PC-3 (cell line): ENCODE measurements at regions not wholly inside any gene's neighbourhood (a gene's known extent, or its start where the extent isn't known, plus 50 kb on each side); places are given as distances from the start of the nearest gene placed in this dataset.

ENCODE experiments used
- ATAC-seq: fragments of 200-7000 bp; cut with Tn5 transposase; 2 replicates; pipeline ENCODE4 v1.9.1; 2020; ENCODE audit warnings: mild to moderate bottlenecking, moderate library complexity
- BruUV-seq: library from RNA; stranded (reverse); fragments of 400-500 nt; replicated peaks from 2 replicates; lab custom pipeline; 2021; lab: Mats Ljungman, UMichigan
- CTCF ChIA-PET: fragments of 300-600 bp; sonication (Branson Sonifier 250); formaldehyde crosslinking; loops from one replicate; lab custom pipeline; 2022; ENCODE audit warnings: antibody characterized with exemption; lab: Charles Lee
- POLR2A ChIA-PET: fragments of 300-600 bp; sonication (Branson Sonifier 250); formaldehyde crosslinking; loops from one replicate; lab custom pipeline; 2022; ENCODE audit warnings: antibody characterized with exemption; ENCODE audit not compliant: unreplicated experiment; lab: Charles Lee
- DNase-seq: peaks from one replicate; pipeline ENCODE4 v3.0.0-alpha.2; 2015
- H2AFZ ChIP-seq: fragments of 300-600 bp; sonication (generic); 2 replicates; pipeline ENCODE4 v1.6.0; 2016; ENCODE audit warnings: antibody characterized with exemption, low read length
- H3F3A ChIP-seq: fragments of 300-600 bp; sonication (generic); one replicate; pipeline ENCODE4 v1.6.0; 2017; ENCODE audit warnings: antibody characterized with exemption, low read length, control low read depth, mild to moderate bottlenecking; ENCODE audit not compliant: unreplicated experiment
- H3K27ac ChIP-seq: fragments of 300-600 bp; sonication (generic); 2 replicates; pipeline ENCODE4 v1.5.1; 2016; ENCODE audit warnings: mild to moderate bottlenecking, low read length
- H3K27me3 ChIP-seq: fragments of 300-600 bp; sonication (generic); 2 replicates; pipeline ENCODE4 v1.6.1; 2016; ENCODE audit warnings: low read length, mixed read lengths
- H3K36me3 ChIP-seq: fragments of 300-600 bp; sonication (generic); 2 replicates; pipeline ENCODE4 v1.6.1; 2016; ENCODE audit warnings: low read depth, mixed run types, low read length, mixed read lengths
- H3K4me1 ChIP-seq: fragments of 300-600 bp; sonication (generic); 2 replicates; pipeline ENCODE4 v1.5.1; 2016; ENCODE audit warnings: low read length; ENCODE audit not compliant: insufficient read depth
- H3K4me2 ChIP-seq: fragments of 300-600 bp; sonication (generic); 2 replicates; pipeline ENCODE4 v1.6.0; 2016; ENCODE audit warnings: low read length
- H3K4me3 ChIP-seq: fragments of 300-600 bp; sonication (generic); 2 replicates; pipeline ENCODE4 v1.5.1; 2016; ENCODE audit warnings: mild to moderate bottlenecking, low read length, mixed read lengths
- H3K79me2 ChIP-seq: fragments of 300-600 bp; sonication (generic); 2 replicates; pipeline ENCODE4 v1.6.1; 2017; ENCODE audit warnings: low read length, mixed read lengths
- H3K9ac ChIP-seq: fragments of 300-600 bp; sonication (generic); 2 replicates; pipeline ENCODE4 v1.6.0; 2016; ENCODE audit warnings: mild to moderate bottlenecking, low read length
- H3K9me2 ChIP-seq: fragments of 300-600 bp; sonication (generic); replicated peaks from 2 replicates; pipeline ENCODE4 v1.6.1; 2016; ENCODE audit warnings: mixed run types, low read length, mixed read lengths
- H3K9me3 ChIP-seq: fragments of 300-600 bp; sonication (generic); 2 replicates; pipeline ENCODE4 v1.6.1; 2016; ENCODE audit warnings: low read length, mixed read lengths
- H4K20me1 ChIP-seq: fragments of 300-600 bp; sonication (generic); 2 replicates; pipeline ENCODE4 v1.6.1; 2016; ENCODE audit warnings: low read length, mixed read lengths
- CTCF ChIP-seq: fragments of 300-600 bp; sonication (generic); conservative IDR thresholded peaks from 2 replicates; pipeline ENCODE4 v1.5.1; 2017; ENCODE audit warnings: antibody characterized with exemption, low read depth, mild to moderate bottlenecking, low read length
- EZH2 ChIP-seq: fragments of 300-600 bp; sonication (generic); IDR thresholded peaks from one replicate; pipeline ENCODE4 v1.6.1; 2017; ENCODE audit warnings: antibody characterized with exemption, mild to moderate bottlenecking, low read length; ENCODE audit not compliant: unreplicated experiment
- EZH2phosphoT487 ChIP-seq: fragments of 300-600 bp; sonication (generic); IDR thresholded peaks from 2 replicates; pipeline ENCODE4 v1.6.1; 2018; ENCODE audit warnings: mild to moderate bottlenecking, antibody characterized with exemption, low read length, borderline replicate concordance
- intact Hi-C: fragments of 100-400 bp; cut with micrococcal nuclease; formaldehyde crosslinking; loops from 2 replicates; pipeline ENCODE4 v1.9.0; 2023

- Histone ChIP-seq H2AFZ (no peak overlapping the region), H3K4me3 (no peak overlapping the region), H3K79me2 (no peaks in the 10 kb centered on the region), H3K4me1 (no peaks in the 10 kb centered on the region), H3F3A (no peaks in the 10 kb centered on the region), H3K9me2 (no peaks in the 10 kb centered on the region), H3K9ac (no peak overlapping the region), H4K20me1 (no peaks in the 10 kb centered on the region), H3K27me3 (no peaks in the 10 kb centered on the region), H3K4me2 (no peak overlapping the region), H3K36me3 (no peaks in the 10 kb centered on the region), H3K27ac (no peak overlapping the region), H3K9me3 (no peaks in the 10 kb centered on the region)
- no TSS peak for BruUV-seq
- TF ChIP-seq EZH2: no peak
- TF ChIP-seq CTCF: no peak
- no peak for TF ChIP-seq EZH2phosphoT487
- no peak for ATAC-seq
- ChIA-PET POLR2A (no interaction called here), CTCF (no interaction called here)
- no peak for DNase-seq
- intact Hi-C loops: no loop called here
These were observed 98.0 kb upstream of the SOX6 start for GRCh38 chr11:16454289-16454863.

- POLR2A ChIA-PET: no interaction called here
- Histone ChIP-seq H3K9ac (no peak overlapping the region), H3K4me3 (no peak overlapping the region), H2AFZ (no peak overlapping the region), H3K79me2 (no peaks in the 10 kb centered on the region), H3K4me2 (no peak overlapping the region), H3K27me3 (no peaks in the 10 kb centered on the region), H3K4me1 (no peaks in the 10 kb centered on the region), H3K27ac (no peak overlapping the region), H3K9me2 (no peaks in the 10 kb centered on the region), H4K20me1 (no peaks in the 10 kb centered on the region), H3K36me3 (no peaks in the 10 kb centered on the region), H3K9me3 (no peaks in the 10 kb centered on the region), H3F3A (no peaks in the 10 kb centered on the region)
- intact Hi-C loops: no loop called here
- CTCF ChIA-PET: no interaction called here
- TF ChIP-seq EZH2phosphoT487 (no peak), CTCF (no peak), EZH2 (no peak)
- DNase-seq: no peak
- no TSS peak for BruUV-seq
- no peak for ATAC-seq
These were observed 91.9 kb upstream of the SOX6 start for GRCh38 chr11:16448123-16448717.

DNA sequence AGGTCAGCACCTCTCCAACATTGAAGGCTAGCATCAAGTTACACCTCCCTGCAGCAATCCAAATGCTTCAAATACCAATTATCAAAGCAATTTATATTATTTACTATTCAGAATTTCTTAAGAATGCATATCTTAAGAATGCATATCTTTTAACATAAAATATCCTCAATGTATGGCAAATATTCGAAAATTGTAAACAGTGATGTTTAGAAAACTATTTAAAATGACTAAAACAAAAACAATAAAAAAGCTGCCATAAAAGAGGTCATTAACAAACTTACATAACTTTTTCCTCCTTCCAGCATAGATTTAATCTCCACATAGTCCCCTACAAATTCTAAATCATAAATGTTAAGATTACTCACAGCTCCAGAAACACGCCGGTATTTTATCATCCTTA is 85.1 kb upstream of the SOX6 start:
- no peaks in the 10 kb centered on the region for H3F3A ChIP-seq
- H3K27ac ChIP-seq: no peak overlapping the region
- ChIA-PET CTCF (no interaction called here), POLR2A (no interaction called here)
- no peaks in the 10 kb centered on the region for H4K20me1 ChIP-seq
- DNase-seq (no peak), ATAC-seq (no peak)
- TF ChIP-seq CTCF: no peak
- TF ChIP-seq EZH2: no peak
- TF ChIP-seq EZH2phosphoT487: no peak
- H3K79me2 ChIP-seq: no peaks in the 10 kb centered on the region
- H3K4me3 ChIP-seq: no peak overlapping the region
- H3K4me2 ChIP-seq: no peak overlapping the region
- no peaks in the 10 kb centered on the region for H3K27me3 ChIP-seq
- no peak overlapping the region for H2AFZ ChIP-seq
- no peak overlapping the region for H3K9ac ChIP-seq
- BruUV-seq: no TSS peak
- H3K4me1 ChIP-seq: no peaks in the 10 kb centered on the region
- H3K9me3 ChIP-seq: no peaks in the 10 kb centered on the region
- intact Hi-C loops: no loop called here
- no peaks in the 10 kb centered on the region for H3K9me2 ChIP-seq
- no peaks in the 10 kb centered on the region for H3K36me3 ChIP-seq
